ENCODE measurements at regions not wholly inside any gene's neighbourhood (a gene's known extent, or its start where the extent isn't known, plus 50 kb on each side); places are given as distances from the start of the nearest gene placed in this dataset.

GRCh38 chr3:86740751-86741150, 250.2 kb downstream of the VGLL3 start:
- TF ChIP-seq CTCF (conservative IDR thresholded peaks at IDR 0.05) = no peak
- no peak for TF ChIP-seq EZH2 (IDR thresholded peaks at IDR 0.05; ENCODE audit: low read depth)
